Activated T-cell treated with anti-CD3 and anti-CD28 coated beads, Interleukin-2, amount 50 U/mL, for 72 hours (primary cell): ENCODE measurements at regions not wholly inside any gene's neighbourhood (a gene's known extent, or its start where the extent isn't known, plus 50 kb on each side); places are given as distances from the start of the nearest gene placed in this dataset.
A peak's percentile ranks its signal among the peaks of the same experiment; 100 is the strongest.

Experiments used
- ATAC-seq, 2 donors: fragments of 150-1000 bp; cut with Tn5 transposase; replicated peaks in 1 of 2; 2 replicates each; pipeline ENCODE4 v1.10.0; 2021; ENCODE audit warnings: moderate library complexity in 2 of 2, mild to moderate bottlenecking in 1 of 2
- DNase-seq, 2 donors: peaks; one replicate each; pipeline ENCODE4 v3.0.0; 2021 to 2022; ENCODE audit warnings: mixed read lengths in 1 of 2
- H3K27ac Mint-ChIP-seq: one replicate; pipeline ENCODE4 v1.8.0; 2022; ENCODE audit warnings: mild to moderate bottlenecking, moderate library complexity, mixed read lengths
- H3K27me3 Mint-ChIP-seq: one replicate; pipeline ENCODE4 v1.8.0; 2022; ENCODE audit warnings: low read depth, mixed read lengths
- H3K36me3 Mint-ChIP-seq, 2 donors: one replicate each; pipeline ENCODE4 v1.8.0; 2022; ENCODE audit warnings: mixed read lengths in 2 of 2, mild to moderate bottlenecking in 1 of 2; ENCODE audit not compliant: insufficient read depth in 2 of 2
- H3K4me1 Mint-ChIP-seq: one replicate; pipeline ENCODE4 v1.8.0; 2022; ENCODE audit warnings: low read depth, mixed read lengths
- H3K4me3 Mint-ChIP-seq, 2 donors: one replicate each; pipeline ENCODE4 v1.8.0; 2022; ENCODE audit warnings: mild to moderate bottlenecking in 2 of 2, mixed read lengths in 2 of 2, moderate library complexity in 2 of 2
- H3K9me3 Mint-ChIP-seq, 2 donors: one replicate each; pipeline ENCODE4 v1.8.0; 2022; ENCODE audit warnings: mixed read lengths in 2 of 2

DNA sequence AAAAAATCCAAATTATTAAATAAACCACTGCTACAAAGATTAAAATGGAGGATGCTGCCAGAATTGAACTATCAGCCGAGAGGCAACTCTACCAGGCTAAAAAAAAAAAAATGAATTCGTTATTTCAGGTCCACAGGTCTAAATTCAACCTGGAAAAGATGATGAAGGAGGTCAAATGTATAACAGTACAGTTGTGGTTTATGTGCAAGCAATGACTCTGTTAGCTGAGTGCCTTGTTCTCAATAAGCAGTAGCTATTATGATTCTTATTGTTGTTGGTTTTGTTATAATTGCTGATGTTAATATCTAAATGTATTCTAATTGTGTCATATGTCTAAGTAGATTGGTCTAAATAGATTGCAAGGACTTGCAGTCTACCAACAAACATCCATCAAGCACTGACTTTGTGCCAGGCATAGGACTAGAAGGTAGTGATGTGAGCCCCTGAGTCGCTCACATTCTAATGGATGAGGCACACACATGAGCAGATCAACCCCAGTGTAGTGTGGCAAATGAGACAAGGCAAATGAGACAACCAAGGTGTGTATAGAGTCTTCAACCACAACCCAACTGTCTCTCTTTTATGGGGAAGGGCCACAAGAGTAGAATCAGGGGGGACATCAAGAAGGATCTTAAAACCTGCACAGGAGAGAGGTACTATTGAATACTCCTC, 77.0 kb upstream of the PLEKHG7 start:
- Mint-ChIP-seq H3K36me3 (no peaks in the 10 kb centered on the region), H3K4me3 (no peak overlapping the region), H3K9me3 (peaks cover 4 to 7% of the 10 kb centered on the region in 2 donors), H3K4me1 (no peaks in the 10 kb centered on the region), H3K27me3 (no peaks in the 10 kb centered on the region), H3K27ac (no peak overlapping the region)
- ATAC-seq: no peak
- DNase-seq: no peak

- DNase-seq (no peak), ATAC-seq (no peak)
- no peaks in the 10 kb centered on the region for H3K27me3 Mint-ChIP-seq
- H3K4me3 Mint-ChIP-seq: no peak overlapping the region
- no peaks in the 10 kb centered on the region for H3K36me3 Mint-ChIP-seq
- H3K9me3 Mint-ChIP-seq: peaks cover 4 to 7% of the 10 kb centered on the region in 2 donors
- no peak overlapping the region for H3K27ac Mint-ChIP-seq
- H3K4me1 Mint-ChIP-seq: no peaks in the 10 kb centered on the region
These were observed 78.6 kb upstream of the PLEKHG7 start for GRCh38 chr12:92624236-92624635.

- H3K36me3 Mint-ChIP-seq: no peaks in the 10 kb centered on the region
- no peaks in the 10 kb centered on the region for H3K27me3 Mint-ChIP-seq
- peaks cover 4 to 7% of the 10 kb centered on the region in 2 donors for H3K9me3 Mint-ChIP-seq
- no peaks in the 10 kb centered on the region for H3K4me1 Mint-ChIP-seq
- H3K4me3 Mint-ChIP-seq: no peak overlapping the region
- DNase-seq (no peak), ATAC-seq (no peak)
- no peak overlapping the region for H3K27ac Mint-ChIP-seq
These were observed 79.4 kb upstream of the PLEKHG7 start for GRCh38 chr12:92623386-92623785.

DNA sequence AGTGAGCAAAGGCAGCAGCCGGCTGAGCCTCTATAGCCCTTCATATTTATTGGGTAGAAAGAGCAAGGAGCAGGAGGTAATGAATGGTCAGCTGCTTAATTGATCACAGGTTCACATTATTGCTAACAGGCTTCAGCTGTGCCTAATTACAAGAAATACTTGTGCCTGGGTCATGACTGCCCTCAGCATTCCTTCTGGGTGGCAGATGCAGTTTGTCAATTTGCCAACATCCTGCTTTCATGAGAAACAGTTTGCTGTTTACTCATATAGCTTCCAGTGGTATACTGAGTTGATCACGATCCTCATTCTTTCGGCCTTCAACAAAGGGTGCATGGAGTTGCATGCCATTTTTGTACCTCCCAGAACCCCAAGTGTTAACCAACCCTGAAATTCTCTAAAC, 81.0 kb upstream of the PLEKHG7 start:
- Mint-ChIP-seq H3K4me3 (no peak overlapping the region), H3K9me3 (peaks cover 4 to 7% of the 10 kb centered on the region in 2 donors), H3K36me3 (no peaks in the 10 kb centered on the region), H3K27me3 (no peaks in the 10 kb centered on the region), H3K4me1 (no peaks in the 10 kb centered on the region), H3K27ac (no peak overlapping the region)
- ATAC-seq (no peak), DNase-seq (no peak)

DNA sequence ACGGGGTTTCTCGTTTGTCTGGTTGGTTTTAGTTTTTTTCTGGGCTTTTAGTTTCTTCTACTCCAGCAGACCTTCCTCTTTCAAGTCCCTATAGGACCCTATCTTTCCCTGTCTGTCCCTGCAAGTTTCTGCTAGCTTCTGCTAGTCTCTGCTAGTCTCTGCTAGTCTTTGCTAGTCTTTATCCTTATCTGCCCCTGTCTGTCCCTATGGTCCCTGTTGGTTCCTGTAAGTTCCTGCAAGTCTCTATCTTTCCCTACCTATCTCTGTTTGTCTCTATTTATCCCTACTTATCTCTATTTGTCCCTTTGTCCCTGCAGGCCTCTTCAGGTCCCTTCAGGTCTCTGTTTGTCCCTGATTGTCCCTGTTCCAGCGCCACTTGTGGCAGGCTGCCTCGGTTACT, 81.5 kb upstream of the PLEKHG7 start:
- Mint-ChIP-seq H3K27me3 (no peaks in the 10 kb centered on the region), H3K36me3 (no peaks in the 10 kb centered on the region), H3K9me3 (peaks cover 4 to 7% of the 10 kb centered on the region in 2 donors), H3K4me1 (no peaks in the 10 kb centered on the region), H3K4me3 (no peak overlapping the region), H3K27ac (no peak overlapping the region)
- DNase-seq: no peak
- ATAC-seq: no peak

DNA sequence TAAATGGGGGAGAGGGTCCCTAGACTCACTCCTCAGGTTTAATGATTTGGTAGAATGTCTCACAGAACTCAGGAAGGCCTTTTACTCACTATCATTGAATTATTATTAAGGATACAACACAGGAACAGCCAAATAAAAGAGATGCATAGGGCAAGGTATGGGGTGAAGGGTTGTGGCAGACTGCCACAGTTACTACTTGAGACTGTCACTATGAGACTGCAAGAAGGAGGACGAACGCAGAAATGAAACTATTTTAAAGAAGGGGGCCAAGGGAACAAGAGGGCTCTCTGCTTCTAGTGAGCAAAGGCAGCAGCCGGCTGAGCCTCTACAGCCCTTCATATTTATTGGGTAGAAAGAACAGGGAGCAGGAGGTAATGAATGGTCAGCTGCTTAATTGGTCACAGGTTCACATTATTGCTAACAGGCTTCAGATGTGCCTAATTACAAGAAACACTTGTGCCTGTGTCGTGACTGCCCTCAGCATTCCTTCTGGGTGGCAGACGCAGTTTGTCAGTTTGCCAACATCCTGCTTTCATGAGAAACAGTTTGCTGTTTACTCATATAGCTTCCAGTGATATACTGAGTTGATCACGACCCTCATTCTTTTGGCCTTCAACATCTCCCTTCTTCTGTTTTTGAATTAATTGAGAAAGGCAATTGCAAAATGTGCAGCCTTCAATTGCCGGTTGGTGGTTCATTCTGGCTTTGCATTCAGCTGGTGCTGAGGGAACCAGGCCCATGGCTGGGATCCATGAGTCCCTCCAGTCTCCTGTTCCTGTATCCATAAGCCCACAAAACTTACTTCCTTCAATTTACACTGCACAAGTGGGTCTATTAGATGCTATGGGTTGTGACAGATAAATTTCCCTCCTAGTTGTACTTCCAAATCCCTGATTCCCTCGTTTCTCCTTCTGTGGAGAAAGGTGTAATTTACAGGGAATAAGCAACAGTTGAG, 82.8 kb upstream of the PLEKHG7 start:
- ATAC-seq: no peak
- no peaks in the 10 kb centered on the region for H3K36me3 Mint-ChIP-seq

GRCh38 chr12:92619026-92619425, 83.8 kb upstream of the PLEKHG7 start:
- no peak for DNase-seq
- Mint-ChIP-seq H3K27me3 (no peaks in the 10 kb centered on the region), H3K4me3 (no peak overlapping the region), H3K9me3 (peaks cover 6 to 7% of the 10 kb centered on the region in 2 donors), H3K36me3 (no peaks in the 10 kb centered on the region), H3K27ac (no peak overlapping the region), H3K4me1 (no peaks in the 10 kb centered on the region)
- ATAC-seq: no peak

More for the DNA sequence above, 82.8 kb upstream of the PLEKHG7 start:
- Mint-ChIP-seq H3K9me3 (peaks cover 6 to 7% of the 10 kb centered on the region in 2 donors), H3K27ac (no peak overlapping the region), H3K4me3 (no peak overlapping the region), H3K4me1 (no peaks in the 10 kb centered on the region), H3K27me3 (no peaks in the 10 kb centered on the region)
- DNase-seq: no peak

- peaks cover 16% of the 10 kb centered on the region for H3K4me1 Mint-ChIP-seq
- no peak overlapping the region for H3K4me3 Mint-ChIP-seq
- ATAC-seq (no peak), DNase-seq (no peak)
- H3K27ac Mint-ChIP-seq: no peak overlapping the region
- no peaks in the 10 kb centered on the region for H3K36me3 Mint-ChIP-seq
- peaks cover 1% of the 10 kb centered on the region in 2 donors for H3K9me3 Mint-ChIP-seq
- H3K27me3 Mint-ChIP-seq: no peaks in the 10 kb centered on the region
These were observed 87.1 kb upstream of the PLEKHG7 start for GRCh38 chr12:92615703-92616102.

- Mint-ChIP-seq H3K27ac (no peak overlapping the region), H3K36me3 (no peaks in the 10 kb centered on the region), H3K27me3 (no peaks in the 10 kb centered on the region), H3K4me1 (peaks cover 16% of the 10 kb centered on the region), H3K9me3 (peaks cover 1% of the 10 kb centered on the region in 2 donors), H3K4me3 (no peak overlapping the region)
- ATAC-seq: no peak
- no peak for DNase-seq
These were observed 87.7 kb upstream of the PLEKHG7 start for GRCh38 chr12:92615086-92615485.

DNA sequence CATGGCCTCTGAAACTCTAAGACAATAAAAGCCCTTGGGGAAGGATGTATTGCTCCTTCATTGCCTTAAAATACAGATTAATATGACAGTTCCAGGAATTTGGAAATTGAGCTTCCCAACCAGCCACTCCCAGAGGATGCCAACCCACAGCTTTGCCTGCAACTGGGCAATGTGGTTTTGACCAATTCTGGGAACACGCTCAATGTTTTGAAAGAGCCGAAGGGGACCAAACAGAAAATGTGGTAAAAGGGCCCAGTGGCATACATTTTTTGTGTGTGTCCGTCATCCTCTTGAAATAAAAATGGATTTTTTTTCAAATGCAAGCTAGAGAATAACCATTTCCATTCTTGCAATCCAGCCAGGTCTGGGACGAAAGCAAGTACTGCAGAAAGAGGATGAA, 88.3 kb upstream of the PLEKHG7 start:
- ATAC-seq (no peak), DNase-seq (no peak)
- peaks cover 1% of the 10 kb centered on the region in 2 donors for H3K9me3 Mint-ChIP-seq
- H3K4me1 Mint-ChIP-seq: peaks cover 16% of the 10 kb centered on the region
- no peak overlapping the region for H3K4me3 Mint-ChIP-seq
- no peaks in the 10 kb centered on the region for H3K27me3 Mint-ChIP-seq
- no peaks in the 10 kb centered on the region for H3K36me3 Mint-ChIP-seq
- no peak overlapping the region for H3K27ac Mint-ChIP-seq

GRCh38 chr12:92614001-92614400, 88.8 kb upstream of the PLEKHG7 start:
- Mint-ChIP-seq H3K27ac (no peak overlapping the region), H3K4me3 (no peak overlapping the region), H3K9me3 (peaks cover 1% of the 10 kb centered on the region in 2 donors), H3K27me3 (no peaks in the 10 kb centered on the region), H3K4me1 (peaks cover 16% of the 10 kb centered on the region), H3K36me3 (no peaks in the 10 kb centered on the region)
- DNase-seq (no peak), ATAC-seq (no peak)

- Mint-ChIP-seq H3K4me3 (no peak overlapping the region), H3K27ac (no peak overlapping the region), H3K36me3 (no peaks in the 10 kb centered on the region), H3K27me3 (no peaks in the 10 kb centered on the region), H3K4me1 (peaks cover 24% of the 10 kb centered on the region), H3K9me3 (peaks cover 1% of the 10 kb centered on the region in 2 donors)
- ATAC-seq (peak; percentile 75 to 91), DNase-seq (peak in 1 of 2 donors; percentile 28)
These were observed 90.2 kb upstream of the PLEKHG7 start for GRCh38 chr12:92612611-92613010.
